ENCODE measurements at regions not wholly inside any gene's neighbourhood (a gene's known extent, or its start where the extent isn't known, plus 50 kb on each side); places are given as distances from the start of the nearest gene placed in this dataset.
"Not testable (repeated sequence)": the region's sequence is repeated elsewhere in the genome, so short reads cannot be mapped to it uniquely, and the experiment has no call there.

- intact Hi-C loops (cut with DNase I); H3K4me1 ChIP-seq (ENCODE audit: control insufficient read depth in 2 of 3, insufficient read depth in 2 of 3, low read depth in 1 of 3, low read length in 3 of 3); H3K27me3 ChIP-seq (ENCODE audit: control insufficient read depth, insufficient read depth, low read length); FAIRE-seq; H3K9ac ChIP-seq (ENCODE audit: low read length in 3 of 3); H3K9me3 ChIP-seq (ENCODE audit: control insufficient read depth in 2 of 3, insufficient read depth in 1 of 3, low read length in 3 of 3); DNase-seq; H3K4me3 ChIP-seq (ENCODE audit: low read length in 3 of 3); H3K27ac ChIP-seq (ENCODE audit: low read depth in 2 of 2, low read length in 2 of 2); H3K36me3 ChIP-seq (ENCODE audit: control insufficient read depth in 2 of 3, insufficient read depth in 3 of 3, low read length in 3 of 3): not testable (repeated sequence)
Measured at GRCh38 chr21:7775327-7775984, 2745.9 kb upstream of the TPTE start.

GRCh38 chr21:7776035-7776434 lies 2745.3 kb upstream of the TPTE start:
- DNase-seq; H3K9ac ChIP-seq (ENCODE audit: low read length in 3 of 3); H3K4me1 ChIP-seq (ENCODE audit: control insufficient read depth in 2 of 3, insufficient read depth in 2 of 3, low read depth in 1 of 3, low read length in 3 of 3); intact Hi-C loops (cut with DNase I); FAIRE-seq; H3K27ac ChIP-seq (ENCODE audit: low read depth in 2 of 2, low read length in 2 of 2); H3K27me3 ChIP-seq (ENCODE audit: control insufficient read depth, insufficient read depth, low read length); H3K36me3 ChIP-seq (ENCODE audit: control insufficient read depth in 2 of 3, insufficient read depth in 3 of 3, low read length in 3 of 3); H3K9me3 ChIP-seq (ENCODE audit: control insufficient read depth in 2 of 3, insufficient read depth in 1 of 3, low read length in 3 of 3); H3K4me3 ChIP-seq (ENCODE audit: low read length in 3 of 3): not testable (repeated sequence)

- FAIRE-seq; intact Hi-C loops (cut with DNase I): not testable (repeated sequence)
Measured at GRCh38 chr21:7776622-7777021, 2744.8 kb upstream of the TPTE start.

GRCh38 chr21:7777289-7777688 lies 2744.1 kb upstream of the TPTE start:
- intact Hi-C loops (cut with DNase I); H3K27me3 ChIP-seq (ENCODE audit: control insufficient read depth, insufficient read depth, low read length); H3K9me3 ChIP-seq (ENCODE audit: control insufficient read depth in 2 of 3, insufficient read depth in 1 of 3, low read length in 3 of 3); H3K4me3 ChIP-seq (ENCODE audit: low read length in 3 of 3); H3K9ac ChIP-seq (ENCODE audit: low read length in 3 of 3); H3K36me3 ChIP-seq (ENCODE audit: control insufficient read depth in 2 of 3, insufficient read depth in 3 of 3, low read length in 3 of 3); FAIRE-seq; H3K4me1 ChIP-seq (ENCODE audit: control insufficient read depth in 2 of 3, insufficient read depth in 2 of 3, low read depth in 1 of 3, low read length in 3 of 3); H3K27ac ChIP-seq (ENCODE audit: low read depth in 2 of 2, low read length in 2 of 2): not testable (repeated sequence)
- DNase-seq, result peak in 1 of 5 donors; percentile 35

More at GRCh38 chr21:7776622-7777021, 2744.8 kb upstream of the TPTE start:
- H3K4me1 ChIP-seq (ENCODE audit: control insufficient read depth in 2 of 3, insufficient read depth in 2 of 3, low read depth in 1 of 3, low read length in 3 of 3); DNase-seq; H3K27ac ChIP-seq (ENCODE audit: low read depth in 2 of 2, low read length in 2 of 2); H3K27me3 ChIP-seq (ENCODE audit: control insufficient read depth, insufficient read depth, low read length); H3K4me3 ChIP-seq (ENCODE audit: low read length in 3 of 3); H3K9me3 ChIP-seq (ENCODE audit: control insufficient read depth in 2 of 3, insufficient read depth in 1 of 3, low read length in 3 of 3); H3K36me3 ChIP-seq (ENCODE audit: control insufficient read depth in 2 of 3, insufficient read depth in 3 of 3, low read length in 3 of 3); H3K9ac ChIP-seq (ENCODE audit: low read length in 3 of 3): not testable (repeated sequence)

- H3K4me1 ChIP-seq (ENCODE audit: control insufficient read depth in 2 of 3, insufficient read depth in 2 of 3, low read depth in 1 of 3, low read length in 3 of 3); H3K36me3 ChIP-seq (ENCODE audit: control insufficient read depth in 2 of 3, insufficient read depth in 3 of 3, low read length in 3 of 3); H3K4me3 ChIP-seq (ENCODE audit: low read length in 3 of 3); DNase-seq; H3K9ac ChIP-seq (ENCODE audit: low read length in 3 of 3); H3K9me3 ChIP-seq (ENCODE audit: control insufficient read depth in 2 of 3, insufficient read depth in 1 of 3, low read length in 3 of 3); FAIRE-seq; intact Hi-C loops (cut with DNase I); H3K27me3 ChIP-seq (ENCODE audit: control insufficient read depth, insufficient read depth, low read length); H3K27ac ChIP-seq (ENCODE audit: low read depth in 2 of 2, low read length in 2 of 2): not testable (repeated sequence)
Measured at GRCh38 chr21:7787427-7788078, 2733.8 kb upstream of the TPTE start.

- H3K9me3 ChIP-seq (ENCODE audit: control insufficient read depth in 2 of 3, insufficient read depth in 1 of 3, low read length in 3 of 3); H3K27ac ChIP-seq (ENCODE audit: low read depth in 2 of 2, low read length in 2 of 2); H3K27me3 ChIP-seq (ENCODE audit: control insufficient read depth, insufficient read depth, low read length); FAIRE-seq; DNase-seq; H3K4me3 ChIP-seq (ENCODE audit: low read length in 3 of 3); H3K4me1 ChIP-seq (ENCODE audit: control insufficient read depth in 2 of 3, insufficient read depth in 2 of 3, low read depth in 1 of 3, low read length in 3 of 3); H3K9ac ChIP-seq (ENCODE audit: low read length in 3 of 3); H3K36me3 ChIP-seq (ENCODE audit: control insufficient read depth in 2 of 3, insufficient read depth in 3 of 3, low read length in 3 of 3); intact Hi-C loops (cut with DNase I): not testable (repeated sequence)
Measured at GRCh38 chr21:7793797-7794196, 2727.6 kb upstream of the TPTE start.

GRCh38 chr21:7797328-7797727 lies 2724.1 kb upstream of the TPTE start:
- H3K4me3 ChIP-seq (ENCODE audit: low read length in 3 of 3); FAIRE-seq; DNase-seq; H3K36me3 ChIP-seq (ENCODE audit: control insufficient read depth in 2 of 3, insufficient read depth in 3 of 3, low read length in 3 of 3); H3K9ac ChIP-seq (ENCODE audit: low read length in 3 of 3); intact Hi-C loops (cut with DNase I); H3K9me3 ChIP-seq (ENCODE audit: control insufficient read depth in 2 of 3, insufficient read depth in 1 of 3, low read length in 3 of 3); H3K4me1 ChIP-seq (ENCODE audit: control insufficient read depth in 2 of 3, insufficient read depth in 2 of 3, low read depth in 1 of 3, low read length in 3 of 3); H3K27ac ChIP-seq (ENCODE audit: low read depth in 2 of 2, low read length in 2 of 2); H3K27me3 ChIP-seq (ENCODE audit: control insufficient read depth, insufficient read depth, low read length): not testable (repeated sequence)

- H3K9ac ChIP-seq (ENCODE audit: low read length in 3 of 3); intact Hi-C loops (cut with DNase I); H3K4me1 ChIP-seq (ENCODE audit: control insufficient read depth in 2 of 3, insufficient read depth in 2 of 3, low read depth in 1 of 3, low read length in 3 of 3); FAIRE-seq; H3K4me3 ChIP-seq (ENCODE audit: low read length in 3 of 3); H3K27ac ChIP-seq (ENCODE audit: low read depth in 2 of 2, low read length in 2 of 2); H3K9me3 ChIP-seq (ENCODE audit: control insufficient read depth in 2 of 3, insufficient read depth in 1 of 3, low read length in 3 of 3); DNase-seq; H3K27me3 ChIP-seq (ENCODE audit: control insufficient read depth, insufficient read depth, low read length); H3K36me3 ChIP-seq (ENCODE audit: control insufficient read depth in 2 of 3, insufficient read depth in 3 of 3, low read length in 3 of 3): not testable (repeated sequence)
Measured at GRCh38 chr21:7798446-7798845, 2722.9 kb upstream of the TPTE start.

All from kidney (tissue), 10 donors.